GM06990 (cell line): ENCODE measurements at regions not wholly inside any gene's neighbourhood (a gene's known extent, or its start where the extent isn't known, plus 50 kb on each side); places are given as distances from the start of the nearest gene placed in this dataset.

Experiments used
- DNase-seq: peaks from one replicate; pipeline ENCODE4 v3.0.0-alpha.2; 2011; ENCODE audit not compliant: insufficient read length; ENCODE audit errors: extremely low read depth
- H3K27me3 ChIP-seq: replicated peaks from 2 replicates; pipeline ENCODE4 v1.6.0; 2011; ENCODE audit warnings: low read length; ENCODE audit not compliant: control insufficient read depth, insufficient read depth
- H3K36me3 ChIP-seq: 2 replicates; pipeline ENCODE4 v1.5.1; 2011; ENCODE audit warnings: low read length; ENCODE audit not compliant: control insufficient read depth, insufficient read depth
- H3K4me3 ChIP-seq: replicated peaks from 2 replicates; pipeline ENCODE4 v1.5.1; 2011; ENCODE audit warnings: low read depth, mild to moderate bottlenecking, control low read depth, low read length
- CTCF ChIP-seq: IDR thresholded peaks from 2 replicates; pipeline ENCODE4 v1.5.1; 2011; ENCODE audit warnings: low read length, control low read depth, mild to moderate bottlenecking, inconsistent platforms; ENCODE audit not compliant: insufficient read depth, poor library complexity, severe bottlenecking

- Histone ChIP-seq H3K4me3 (no peak overlapping the region), H3K27me3 (no peaks in the 10 kb centered on the region), H3K36me3 (no peaks in the 10 kb centered on the region)
- no peak for DNase-seq
- no peak for TF ChIP-seq CTCF
These were observed 196.6 kb upstream of the IER5L start for GRCh38 chr9:129374651-129375050.

GRCh38 chr9:129374231-129374630 is 196.2 kb upstream of the IER5L start:
- no peak for TF ChIP-seq CTCF
- no peak for DNase-seq
- H3K4me3 ChIP-seq: no peak overlapping the region
- no peaks in the 10 kb centered on the region for H3K36me3 ChIP-seq
- no peaks in the 10 kb centered on the region for H3K27me3 ChIP-seq

- Histone ChIP-seq H3K36me3 (no peaks in the 10 kb centered on the region), H3K4me3 (no peak overlapping the region), H3K27me3 (no peaks in the 10 kb centered on the region)
- no peak for DNase-seq
- no peak for TF ChIP-seq CTCF
These were observed 195.3 kb upstream of the IER5L start for GRCh38 chr9:129373361-129373760.

GRCh38 chr9:129370770-129371169 is 192.7 kb upstream of the IER5L start:
- Histone ChIP-seq H3K4me3 (no peak overlapping the region), H3K36me3 (no peaks in the 10 kb centered on the region), H3K27me3 (no peaks in the 10 kb centered on the region)
- no peak for TF ChIP-seq CTCF
- no peak for DNase-seq

- Histone ChIP-seq H3K4me3 (no peak overlapping the region), H3K27me3 (no peaks in the 10 kb centered on the region; the same call in 1 of the 2 replicates), H3K36me3 (no peaks in the 10 kb centered on the region)
- TF ChIP-seq CTCF: no peak
- no peak for DNase-seq
These were observed 190.4 kb upstream of the IER5L start for GRCh38 chr9:129368444-129368978.

GRCh38 chr9:129367287-129367686 is 189.2 kb upstream of the IER5L start:
- no peak for TF ChIP-seq CTCF
- Histone ChIP-seq H3K4me3 (no peak overlapping the region), H3K36me3 (no peaks in the 10 kb centered on the region), H3K27me3 (no peaks in the 10 kb centered on the region; the same call in 1 of the 2 replicates)
- no peak for DNase-seq
